Motor neuron (in vitro differentiated cells): ENCODE measurements at regions not wholly inside any gene's neighbourhood (a gene's known extent, or its start where the extent isn't known, plus 50 kb on each side); places are given as distances from the start of the nearest gene placed in this dataset.
"Not testable (repeated sequence)": the region's sequence is repeated elsewhere in the genome, so short reads cannot be mapped to it uniquely, and the experiment has no call there.

Experiments
- ATAC-seq, 8 experiments: fragments of 200-7000 bp; cut with Tn5 transposase; replicated peaks in 6 of 8; 2 replicates each; pipeline ENCODE4 v1.8.0; 2021; ENCODE audit warnings: mild to moderate bottlenecking in 8 of 8, moderate library complexity in 8 of 8
- H3K27ac ChIP-seq, 2 donors: fragments of 250-450 bp; sonication (Bioruptor Pico); 2 replicates each; pipeline ENCODE4 v1.9.0; 2021; ENCODE audit warnings: antibody characterized with exemption in 2 of 2, mild to moderate bottlenecking in 2 of 2, moderate library complexity in 1 of 2
- H3K4me1 ChIP-seq, 2 donors: fragments of 250-450 bp; sonication (Bioruptor Pico); replicated peaks in 1 of 2; 2 replicates each; pipeline ENCODE4 v1.6.1; 2021; ENCODE audit warnings: antibody characterized with exemption in 2 of 2, mild to moderate bottlenecking in 2 of 2, moderate library complexity in 1 of 2
- H3K4me3 ChIP-seq, 5 donors: fragments of 250-450 bp; sonication (Bioruptor Pico); 2 replicates each; pipeline ENCODE4 v1.9.0; 2021; ENCODE audit warnings: antibody characterized with exemption in 5 of 5, mild to moderate bottlenecking in 5 of 5, moderate library complexity in 4 of 5
- WGBS, 10 experiments: fragments of 450-650 bp; shearing (Covaris generic); methylation state at CpG; one replicate each; pipeline ENCODE4 v1.0.0; 2022; 5-methylcytosine and 5-hydroxymethylcytosine counted together
- in situ Hi-C, 9 experiments: fragments of 400-800 bp; cut with MboI; loops; one replicate each; pipeline ENCODE4 v1.15.0; 2021; ENCODE audit warnings: low sequenced_read_pairs in 9 of 9, low pct_unique_long_range_greater_than_20kb in 2 of 9; ENCODE audit not compliant: unreplicated experiment in 9 of 9

DNA sequence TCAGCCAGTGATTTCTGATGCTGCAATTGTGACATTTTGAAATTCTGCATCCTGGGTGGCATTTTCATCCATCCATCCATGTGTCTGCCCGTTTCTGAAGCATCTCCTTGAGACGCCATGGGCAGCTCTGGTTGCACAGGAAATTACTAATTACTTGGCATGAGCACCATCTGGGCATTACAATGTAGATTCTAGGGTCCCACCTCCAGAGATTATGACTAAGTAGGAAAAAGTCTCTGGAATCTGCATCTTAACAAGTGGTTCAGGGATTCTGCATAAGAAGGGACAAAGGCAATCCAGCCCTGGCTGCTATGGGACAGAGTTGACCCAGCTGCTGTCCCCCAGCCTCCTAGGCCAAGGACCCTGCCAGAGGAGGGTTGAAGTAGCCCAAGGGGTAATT, 65.3 kb downstream of the CUZD1 start:
- in situ Hi-C loops: no loop called here
- ATAC-seq: peak in 2 of 8 experiments; percentile 58 to 65
- no peak overlapping the region for H3K4me3 ChIP-seq
- H3K4me1 ChIP-seq: no peaks in the 10 kb centered on the region
- 0 to 71% (median 34%) methylated on average over 1 to 2 of the region's 2 CpGs; no CpG with 5 or more reads in 6 of the 10 experiments for WGBS, 10 experiments
- no peak overlapping the region for H3K27ac ChIP-seq

DNA sequence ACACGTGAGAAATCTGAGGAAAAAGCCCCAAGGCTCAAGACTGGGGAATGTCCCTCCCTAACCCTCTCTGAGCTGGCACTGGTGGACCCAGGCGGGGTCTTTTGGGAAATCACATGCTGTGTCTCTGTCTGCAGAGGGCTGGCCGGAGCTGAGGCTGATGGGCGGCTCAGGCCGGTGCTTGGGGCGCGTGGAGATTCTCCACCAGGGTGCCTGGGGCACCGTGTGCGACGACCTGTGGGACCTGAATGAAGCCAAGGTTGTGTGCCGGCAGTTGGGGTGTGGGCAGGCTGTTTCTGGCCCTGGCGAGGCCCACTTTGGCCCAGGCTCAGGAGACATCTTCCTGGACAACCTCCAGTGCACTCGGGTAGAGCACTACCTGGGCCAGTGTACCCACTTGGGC, 65.7 kb downstream of the CUZD1 start:
- 0 to 88% (median 64%) methylated on average over 1 to 7 of the region's 13 CpGs; no CpG with 5 or more reads in 2 of the 10 experiments for WGBS, 10 experiments
- ATAC-seq: no peak
- Histone ChIP-seq H3K4me1 (no peaks in the 10 kb centered on the region), H3K4me3 (no peak overlapping the region), H3K27ac (no peak overlapping the region)
- in situ Hi-C loops: no loop called here

DNA sequence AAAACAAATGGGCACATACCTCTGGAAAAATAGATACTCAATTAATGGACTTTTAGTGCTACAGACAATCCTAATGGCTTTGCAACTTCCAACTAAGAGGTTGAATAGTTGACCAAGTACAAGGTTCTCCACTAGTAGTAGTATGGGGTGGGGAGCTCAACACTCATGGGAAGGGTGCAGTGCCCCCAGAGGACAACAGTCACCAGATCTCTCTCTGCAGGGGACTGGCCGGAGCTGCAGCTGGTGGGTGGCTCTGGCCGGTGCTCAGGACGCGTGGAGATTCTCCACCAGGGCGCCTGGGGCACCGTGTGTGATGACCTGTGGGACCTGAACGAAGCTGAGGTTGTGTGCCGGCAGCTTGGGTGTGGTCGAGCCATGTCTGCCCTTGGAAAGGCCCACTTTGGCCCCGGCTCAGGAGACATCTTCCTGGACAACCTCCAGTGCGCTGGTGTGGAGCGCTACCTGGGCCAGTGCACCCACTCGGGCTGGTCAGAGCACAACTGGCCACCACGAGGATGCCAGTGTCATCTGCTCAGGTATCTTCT, 68.1 kb downstream of the CUZD1 start:
- Histone ChIP-seq H3K4me3 (no peak overlapping the region), H3K27ac (no peak overlapping the region), H3K4me1 (no peaks in the 10 kb centered on the region)
- no peak for ATAC-seq
- WGBS, 10 experiments: 10 to 80% (median 47%) methylated on average over 1 to 8 of the region's 14 CpGs; no CpG with 5 or more reads in 1 of the 10 experiments
- in situ Hi-C loops: no loop called here

DNA sequence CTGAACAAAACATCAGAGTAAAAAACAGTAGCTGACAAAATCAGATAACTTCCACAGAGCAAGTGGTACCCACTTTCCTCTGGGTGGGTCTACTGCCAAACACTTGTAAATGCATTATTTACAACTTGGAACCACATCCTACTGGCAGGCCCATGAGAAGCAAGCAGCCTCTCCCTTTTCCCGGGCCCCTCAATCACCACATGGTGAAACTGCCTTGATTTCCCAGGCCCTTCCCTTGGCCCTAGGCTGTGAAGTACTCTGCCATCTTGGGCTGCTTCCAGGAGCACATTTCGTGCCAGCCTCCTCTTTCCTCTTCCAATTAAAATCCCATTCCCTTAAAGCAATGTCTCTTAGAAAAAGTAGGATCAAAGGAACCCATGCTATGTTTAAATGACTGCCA, 71.4 kb downstream of the CUZD1 start:
- H3K4me3 ChIP-seq: no peak overlapping the region
- no peak overlapping the region for H3K27ac ChIP-seq
- peak in 1 of 8 experiments; percentile 24 for ATAC-seq
- H3K4me1 ChIP-seq: no peaks in the 10 kb centered on the region
- 0 to 86% (median 29%) methylated on average over 1 to 2 of the region's 2 CpGs; no CpG with 5 or more reads in 3 of the 10 experiments for WGBS, 10 experiments
- in situ Hi-C loops: no loop called here

DNA sequence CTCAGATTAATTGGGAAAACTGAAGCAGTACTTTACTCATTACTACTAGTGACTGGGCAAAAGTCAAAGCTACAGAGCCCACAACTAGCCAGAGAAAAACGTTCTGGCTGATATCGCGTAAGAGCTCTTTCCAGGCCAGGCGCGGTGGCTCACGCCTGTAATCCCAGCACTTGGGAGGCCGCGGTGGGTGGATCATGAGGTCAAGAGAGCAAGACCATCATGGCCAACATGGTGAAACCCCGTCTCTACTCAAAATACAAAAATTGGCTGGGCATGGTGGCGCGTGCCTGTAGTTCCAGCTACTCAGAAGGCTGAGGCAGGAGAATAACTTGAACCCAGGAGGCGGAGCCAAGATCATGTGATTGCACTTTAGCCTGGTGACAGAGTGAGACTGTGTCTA, 71.8 kb upstream of the C10orf120 start:
- H3K27ac ChIP-seq, H3K4me3 ChIP-seq, in situ Hi-C loops, H3K4me1 ChIP-seq, ATAC-seq: not testable (repeated sequence)
- 76 to 100% (median 93%) methylated on average over 1 to 11 of the region's 12 CpGs; no CpG with 5 or more reads in 2 of the 10 experiments for WGBS, 10 experiments

DNA sequence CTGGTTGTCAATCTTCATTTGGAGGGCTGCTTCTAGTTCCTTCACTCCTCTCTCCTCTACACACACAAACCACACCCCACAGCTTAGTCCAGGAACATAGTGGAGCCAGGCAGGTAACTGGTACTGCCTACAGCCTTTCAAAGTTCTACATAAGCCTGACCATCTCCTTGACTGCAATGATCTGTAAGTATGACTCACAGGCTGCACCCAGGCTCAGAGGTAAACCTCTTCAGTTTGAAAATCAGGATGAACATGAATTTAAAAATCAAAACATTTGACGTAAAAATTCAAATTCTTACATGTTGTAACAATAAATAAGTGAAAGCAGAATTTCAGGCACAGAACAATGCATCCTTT, 68.7 kb upstream of the C10orf120 start:
- Histone ChIP-seq H3K4me3 (no peak overlapping the region), H3K4me1 (no peaks in the 10 kb centered on the region), H3K27ac (no peak overlapping the region)
- 29 to 83% (median 57%) methylated on average over 1 of the region's 1 CpG; no CpG with 5 or more reads in 5 of the 10 experiments for WGBS, 10 experiments
- peak in 2 of 8 experiments; percentile 11 to 15 for ATAC-seq
- in situ Hi-C loops: no loop called here

DNA sequence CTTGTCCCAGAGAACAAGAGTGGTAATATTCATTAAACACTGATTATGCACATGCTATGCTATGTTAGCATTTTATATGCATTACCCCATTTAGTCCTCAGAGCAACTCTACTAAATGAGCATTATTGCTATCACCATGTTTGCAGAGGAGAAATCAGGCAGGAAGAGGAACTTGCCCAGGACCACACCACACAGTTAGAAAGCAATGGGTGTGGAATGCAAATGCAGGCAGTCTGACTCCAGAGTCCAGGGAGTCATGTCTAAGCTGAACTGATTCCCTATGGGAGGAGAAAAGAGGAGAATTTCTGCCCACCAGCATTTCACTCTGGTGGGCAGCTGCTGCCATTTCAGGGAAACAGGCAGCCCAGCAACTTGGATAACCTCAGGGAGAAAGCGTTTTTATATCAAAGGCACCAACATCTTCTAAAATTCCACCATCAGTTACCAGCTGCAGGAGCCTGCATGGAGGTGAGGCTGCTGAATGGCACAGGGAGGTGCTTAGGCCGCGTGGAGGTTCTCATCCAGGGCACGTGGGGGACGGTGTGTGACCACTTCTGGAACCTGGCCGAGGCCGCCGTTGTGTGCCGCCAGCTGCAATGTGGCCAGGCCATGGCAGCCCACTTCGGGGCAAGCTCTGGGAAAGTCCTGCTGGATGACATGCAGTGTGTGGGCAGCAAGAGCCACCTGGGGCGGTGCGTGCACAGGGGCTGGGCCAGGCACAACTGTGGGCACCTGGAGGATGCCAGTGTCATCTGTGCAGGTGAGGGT, 68.2 kb upstream of the C10orf120 start:
- WGBS, 10 experiments: 40 to 100% (median 89%) methylated on average over 1 to 6 of the region's 12 CpGs; no CpG with 5 or more reads in 5 of the 10 experiments
- H3K27ac ChIP-seq: no peak overlapping the region
- in situ Hi-C loops: no loop called here
- ATAC-seq: peak in 3 of 8 experiments; percentile 97 to 98 (median 98)
- no peaks in the 10 kb centered on the region for H3K4me1 ChIP-seq
- no peak overlapping the region for H3K4me3 ChIP-seq

DNA sequence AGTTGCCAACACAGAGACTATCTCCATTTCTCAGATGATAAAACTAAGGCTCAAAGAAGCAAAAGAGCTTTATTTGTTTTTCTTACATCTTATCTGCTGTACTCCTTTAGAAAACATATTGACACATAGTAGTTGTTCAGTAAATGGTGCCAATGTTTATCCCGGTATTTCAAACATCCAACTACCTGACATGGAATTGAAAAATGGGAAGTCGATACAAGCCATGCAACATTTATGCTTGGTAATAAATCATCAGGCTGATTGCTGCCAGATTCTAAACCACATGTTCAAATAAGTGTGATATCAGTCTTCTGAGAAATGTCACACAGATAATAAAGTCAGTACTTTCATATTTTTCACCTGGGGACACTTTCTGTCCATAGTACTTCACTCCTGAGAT, 65.8 kb upstream of the C10orf120 start:
- ATAC-seq: no peak
- H3K27ac ChIP-seq: no peak overlapping the region
- no peak overlapping the region for H3K4me3 ChIP-seq
- H3K4me1 ChIP-seq: no peaks in the 10 kb centered on the region
- WGBS, 10 experiments: 6 to 88% (median 61%) methylated on average over 1 to 2 of the region's 2 CpGs
- in situ Hi-C loops: no loop called here

DNA sequence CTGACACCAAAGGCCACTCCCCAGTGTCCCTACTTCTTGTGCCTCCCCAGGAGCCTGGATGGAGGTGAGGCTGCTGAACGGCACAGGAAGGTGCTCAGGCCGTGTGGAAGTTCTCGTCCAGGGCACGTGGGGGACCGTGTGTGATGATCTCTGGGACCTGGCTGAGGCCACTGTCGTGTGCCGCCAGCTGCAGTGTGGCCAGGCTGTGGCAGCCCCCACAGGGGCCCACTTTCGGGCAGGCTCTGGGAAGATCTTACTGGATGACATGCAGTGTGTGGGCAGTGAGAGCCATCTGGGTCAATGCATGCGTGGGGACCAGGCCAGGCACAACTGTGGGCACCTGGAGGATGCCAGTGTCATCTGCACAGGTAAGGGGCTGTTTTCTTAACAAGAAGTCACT, 57.0 kb upstream of the C10orf120 start:
- no peak overlapping the region for H3K4me3 ChIP-seq
- H3K27ac ChIP-seq: no peak overlapping the region
- in situ Hi-C loops: no loop called here
- ATAC-seq: no peak
- no peaks in the 10 kb centered on the region for H3K4me1 ChIP-seq
- 16 to 93% (median 60%) methylated on average over 1 to 8 of the region's 9 CpGs; no CpG with 5 or more reads in 4 of the 10 experiments for WGBS, 10 experiments

DNA sequence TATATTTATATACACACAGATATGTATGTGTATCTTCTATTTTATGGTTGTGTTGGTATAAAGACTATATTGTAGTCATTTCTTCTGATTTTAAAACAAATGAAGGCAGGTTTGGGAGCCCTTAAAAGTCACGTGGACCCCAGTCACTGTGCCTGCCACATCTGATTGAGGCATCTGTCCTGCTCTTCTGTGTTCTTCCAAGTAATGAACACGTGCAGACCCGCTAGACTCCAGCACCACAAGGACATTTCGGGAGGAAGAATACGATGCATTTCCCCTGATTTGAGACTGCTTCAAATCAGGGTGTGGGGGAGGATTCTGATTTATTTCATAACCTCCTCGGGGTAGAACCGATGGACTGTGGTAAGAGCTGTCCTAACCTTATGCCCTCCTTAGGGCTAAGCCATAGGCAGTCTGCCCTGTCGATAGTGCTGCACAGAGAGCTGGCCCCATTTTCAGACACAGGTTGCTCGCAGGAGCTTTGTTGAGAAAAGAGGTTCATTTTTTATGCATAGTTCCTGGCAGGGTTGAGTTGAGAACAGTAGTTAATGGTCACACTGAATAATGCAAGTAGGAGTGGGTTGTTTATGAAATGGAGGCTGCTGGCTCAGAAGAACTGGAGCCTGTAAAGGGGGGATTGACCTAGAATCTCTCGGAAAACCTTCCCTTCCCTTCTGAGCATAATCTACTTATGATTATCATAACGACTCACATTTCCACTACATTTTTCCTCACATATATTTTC, 55.0 kb upstream of the C10orf120 start:
- WGBS, 10 experiments: 0 to 82% (median 57%) methylated on average over 1 to 8 of the region's 11 CpGs; no CpG with 5 or more reads in 1 of the 10 experiments
- ATAC-seq: peak in 1 of 8 experiments; percentile 41
- Histone ChIP-seq H3K27ac (no peak overlapping the region), H3K4me3 (no peak overlapping the region), H3K4me1 (no peaks in the 10 kb centered on the region)
- in situ Hi-C loops: no loop called here

DNA sequence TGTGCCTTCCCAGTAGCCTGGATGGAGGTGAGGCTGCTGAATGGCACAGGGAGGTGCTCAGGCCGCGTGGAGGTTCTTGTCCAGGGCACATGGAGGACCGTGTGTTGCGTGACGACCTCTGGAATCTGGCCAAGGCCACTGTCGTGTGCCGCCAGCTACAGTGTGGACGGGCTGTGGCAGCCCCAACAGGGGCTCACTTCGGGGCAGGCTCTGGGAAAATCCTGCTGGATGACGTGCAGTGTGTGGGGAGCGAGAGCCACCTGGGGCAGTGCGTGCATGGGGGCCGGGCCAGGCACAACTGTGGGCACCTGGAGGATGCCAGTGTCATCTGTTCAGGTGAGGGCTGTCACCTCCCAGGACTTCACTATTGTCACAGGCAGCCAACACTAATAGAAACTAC, 50.2 kb upstream of the C10orf120 start:
- Histone ChIP-seq H3K4me1 (no peaks in the 10 kb centered on the region), H3K4me3 (no peak overlapping the region), H3K27ac (no peak overlapping the region)
- no peak for ATAC-seq
- in situ Hi-C loops: no loop called here
- WGBS, 10 experiments: 30 to 88% methylated on average over 2 to 10 of the region's 13 CpGs; no CpG with 5 or more reads in 8 of the 10 experiments
